Neutrophil (primary cell): ENCODE measurements at regions not wholly inside any gene's neighbourhood (a gene's known extent, or its start where the extent isn't known, plus 50 kb on each side); places are given as distances from the start of the nearest gene placed in this dataset.

ENCODE experiments used
- H3K27ac ChIP-seq: fragments of 200-600 bp; sonication (generic); 2 replicates; pipeline ENCODE4 v1.5.1; 2016; ENCODE audit warnings: mild to moderate bottlenecking, moderate library complexity
- H3K27me3 ChIP-seq: fragments of 200-600 bp; sonication (generic); 2 replicates; pipeline ENCODE4 v1.6.0; 2016; ENCODE audit warnings: mild to moderate bottlenecking
- H3K36me3 ChIP-seq: fragments of 200-600 bp; sonication (generic); 2 replicates; pipeline ENCODE4 v1.5.1; 2017
- H3K4me1 ChIP-seq, 2 experiments: fragments of 200-600 bp in 1 of 2; sonication (generic) in 1 of 2; 1 replicate in 1 of 2; 2 replicates in 1 of 2; pipeline versions ENCODE4 v1.5.1 to v1.6.1; 2013 to 2016; ENCODE audit warnings: low read depth in 1 of 2, low read length in 1 of 2, mild to moderate bottlenecking in 1 of 2, moderate library complexity in 1 of 2; ENCODE audit not compliant: control insufficient read depth in 1 of 2, insufficient read depth in 1 of 2
- H3K4me3 ChIP-seq, 2 experiments: fragments of 200-600 bp in 1 of 2; sonication (generic) in 1 of 2; 1 replicate in 1 of 2; 2 replicates in 1 of 2; pipeline ENCODE4 v1.5.1; 2013 to 2016; ENCODE audit warnings: low read depth in 1 of 2, low read length in 1 of 2, mild to moderate bottlenecking in 1 of 2, moderate library complexity in 1 of 2
- H3K9me3 ChIP-seq: fragments of 200-600 bp; sonication (generic); 2 replicates; pipeline ENCODE4 v1.5.1; 2016
- CTCF ChIP-seq: fragments of 200-600 bp; sonication (generic); IDR thresholded peaks from 2 replicates; pipeline ENCODE4 v1.5.1; 2016; ENCODE audit warnings: antibody characterized with exemption

GRCh38 chr17:79246225-79247190, 171.9 kb downstream of the ENGASE start:
- Histone ChIP-seq H3K27ac (no peak overlapping the region), H3K9me3 (no peaks in the 10 kb centered on the region), H3K27me3 (peaks cover 46% of the 10 kb centered on the region), H3K4me3 (no peak overlapping the region), H3K36me3 (no peaks in the 10 kb centered on the region), H3K4me1 (no peaks in the 10 kb centered on the region)
- TF ChIP-seq CTCF, result no peak

- Histone ChIP-seq H3K4me3 (no peak overlapping the region), H3K9me3 (no peaks in the 10 kb centered on the region), H3K36me3 (no peaks in the 10 kb centered on the region), H3K27ac (no peak overlapping the region), H3K4me1 (no peaks in the 10 kb centered on the region), H3K27me3 (peaks cover 33% of the 10 kb centered on the region)
- no peak for TF ChIP-seq CTCF
These were observed 170.0 kb downstream of the ENGASE start for GRCh38 chr17:79244665-79245064.

GRCh38 chr17:79243996-79244395, 169.4 kb downstream of the ENGASE start:
- no peak for TF ChIP-seq CTCF
- Histone ChIP-seq H3K4me1 (no peaks in the 10 kb centered on the region), H3K4me3 (no peak overlapping the region), H3K27ac (no peak overlapping the region), H3K9me3 (no peaks in the 10 kb centered on the region), H3K27me3 (peaks cover 26% of the 10 kb centered on the region), H3K36me3 (no peaks in the 10 kb centered on the region)

GRCh38 chr17:79243603-79243990, 169.0 kb downstream of the ENGASE start:
- Histone ChIP-seq H3K4me3 (no peak overlapping the region), H3K27ac (no peak overlapping the region), H3K9me3 (no peaks in the 10 kb centered on the region), H3K36me3 (no peaks in the 10 kb centered on the region), H3K4me1 (no peaks in the 10 kb centered on the region), H3K27me3 (peaks cover 22% of the 10 kb centered on the region)
- TF ChIP-seq CTCF, result no peak

- Histone ChIP-seq H3K9me3 (no peaks in the 10 kb centered on the region), H3K4me3 (no peak overlapping the region), H3K27ac (no peak overlapping the region), H3K4me1 (no peaks in the 10 kb centered on the region), H3K27me3 (peaks cover 16% of the 10 kb centered on the region), H3K36me3 (no peaks in the 10 kb centered on the region)
- TF ChIP-seq CTCF, result no peak
These were observed 168.4 kb downstream of the ENGASE start for GRCh38 chr17:79242873-79243602.
